BE2C (cell line): ENCODE measurements at regions not wholly inside any gene's neighbourhood (a gene's known extent, or its start where the extent isn't known, plus 50 kb on each side); places are given as distances from the start of the nearest gene placed in this dataset.

ENCODE experiments used
- DNase-seq: peaks from one replicate; pipeline ENCODE4 v3.0.0-alpha.2; 2020
- H3K27me3 ChIP-seq: fragments of 250-450 bp; sonication (Bioruptor Pico); 2 replicates; pipeline ENCODE4 v1.5.1; 2020; ENCODE audit warnings: mild to moderate bottlenecking
- H3K36me3 ChIP-seq: fragments of 250-450 bp; sonication (Bioruptor Pico); 2 replicates; pipeline ENCODE4 v1.5.1; 2020; ENCODE audit warnings: mild to moderate bottlenecking
- H3K4me1 ChIP-seq: fragments of 250-450 bp; sonication (Bioruptor Pico); 2 replicates; pipeline ENCODE4 v1.5.1; 2020
- H3K4me3 ChIP-seq: 2 replicates; pipeline ENCODE4 v1.5.1; 2011; ENCODE audit warnings: low read depth, low read length
- H3K9me3 ChIP-seq: fragments of 250-450 bp; sonication (Bioruptor Pico); 2 replicates; pipeline ENCODE4 v1.5.1; 2020
- CTCF ChIP-seq: IDR thresholded peaks from 2 replicates; pipeline ENCODE4 v1.5.1; 2012; ENCODE audit warnings: mild to moderate bottlenecking, low read depth, low read length

DNA sequence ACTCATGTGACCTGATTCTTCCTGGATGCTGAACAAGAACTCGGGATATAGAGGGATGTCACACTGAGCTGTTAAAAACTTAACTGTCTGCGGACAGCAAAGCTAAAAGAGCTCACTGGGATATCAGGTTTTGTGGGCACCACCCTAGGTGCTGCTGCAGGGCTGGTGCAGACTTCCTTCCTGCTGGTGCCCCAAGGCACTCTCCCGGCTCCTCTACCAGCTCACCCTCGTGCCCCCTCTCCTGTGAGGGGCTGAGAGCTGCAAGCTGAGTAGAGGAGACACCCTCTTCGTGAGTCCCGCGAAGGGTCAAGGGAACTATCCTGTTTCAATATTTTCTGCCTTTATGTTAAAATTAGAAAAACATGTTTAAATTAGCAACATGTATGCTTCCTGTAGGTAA is 1475.7 kb downstream of the EFNB2 start:
- Histone ChIP-seq H3K4me3 (no peak overlapping the region), H3K9me3 (no peaks in the 10 kb centered on the region), H3K4me1 (no peaks in the 10 kb centered on the region), H3K36me3 (no peaks in the 10 kb centered on the region), H3K27me3 (no peaks in the 10 kb centered on the region)
- DNase-seq: no peak
- TF ChIP-seq CTCF: no peak

- no peak for TF ChIP-seq CTCF
- no peaks in the 10 kb centered on the region for H3K4me1 ChIP-seq
- H3K4me3 ChIP-seq: no peak overlapping the region
- no peak for DNase-seq
- H3K36me3 ChIP-seq: no peaks in the 10 kb centered on the region
- no peaks in the 10 kb centered on the region for H3K9me3 ChIP-seq
- H3K27me3 ChIP-seq: no peaks in the 10 kb centered on the region
Observed at GRCh38 chr13:105058517-105058916, 1476.9 kb downstream of the EFNB2 start.

DNA sequence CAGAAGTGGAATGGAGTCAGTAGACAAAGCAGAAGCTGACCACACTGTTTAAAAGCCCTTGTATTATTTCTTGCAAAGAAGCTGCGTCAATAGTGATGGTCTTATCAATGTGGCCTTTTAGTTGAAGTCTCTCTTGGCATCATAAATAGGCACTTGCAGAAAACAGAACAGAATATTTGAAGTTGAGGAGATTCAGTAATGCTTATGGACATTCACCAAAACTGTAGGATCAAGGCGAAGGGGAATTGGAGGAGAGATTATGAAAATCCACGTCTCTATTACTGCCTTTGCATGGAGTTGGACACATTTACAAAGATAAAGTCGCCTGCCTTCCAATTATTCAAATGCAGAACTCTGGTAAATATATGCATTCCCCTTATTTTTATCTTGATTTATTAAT is 1482.8 kb downstream of the EFNB2 start:
- Histone ChIP-seq H3K27me3 (no peaks in the 10 kb centered on the region), H3K4me3 (no peak overlapping the region), H3K9me3 (no peaks in the 10 kb centered on the region), H3K4me1 (no peaks in the 10 kb centered on the region), H3K36me3 (no peaks in the 10 kb centered on the region)
- TF ChIP-seq CTCF: no peak
- DNase-seq: no peak

GRCh38 chr13:105050686-105051085 is 1484.8 kb downstream of the EFNB2 start:
- DNase-seq: no peak
- no peak for TF ChIP-seq CTCF
- H3K9me3 ChIP-seq: no peaks in the 10 kb centered on the region
- H3K4me1 ChIP-seq: no peaks in the 10 kb centered on the region
- H3K36me3 ChIP-seq: no peaks in the 10 kb centered on the region
- H3K27me3 ChIP-seq: no peaks in the 10 kb centered on the region
- H3K4me3 ChIP-seq: no peak overlapping the region

GRCh38 chr13:105048677-105049076 is 1486.8 kb downstream of the EFNB2 start:
- no peak for TF ChIP-seq CTCF
- H3K36me3 ChIP-seq: no peaks in the 10 kb centered on the region
- H3K27me3 ChIP-seq: no peaks in the 10 kb centered on the region
- no peaks in the 10 kb centered on the region for H3K9me3 ChIP-seq
- H3K4me3 ChIP-seq: no peak overlapping the region
- no peaks in the 10 kb centered on the region for H3K4me1 ChIP-seq
- DNase-seq: no peak

DNA sequence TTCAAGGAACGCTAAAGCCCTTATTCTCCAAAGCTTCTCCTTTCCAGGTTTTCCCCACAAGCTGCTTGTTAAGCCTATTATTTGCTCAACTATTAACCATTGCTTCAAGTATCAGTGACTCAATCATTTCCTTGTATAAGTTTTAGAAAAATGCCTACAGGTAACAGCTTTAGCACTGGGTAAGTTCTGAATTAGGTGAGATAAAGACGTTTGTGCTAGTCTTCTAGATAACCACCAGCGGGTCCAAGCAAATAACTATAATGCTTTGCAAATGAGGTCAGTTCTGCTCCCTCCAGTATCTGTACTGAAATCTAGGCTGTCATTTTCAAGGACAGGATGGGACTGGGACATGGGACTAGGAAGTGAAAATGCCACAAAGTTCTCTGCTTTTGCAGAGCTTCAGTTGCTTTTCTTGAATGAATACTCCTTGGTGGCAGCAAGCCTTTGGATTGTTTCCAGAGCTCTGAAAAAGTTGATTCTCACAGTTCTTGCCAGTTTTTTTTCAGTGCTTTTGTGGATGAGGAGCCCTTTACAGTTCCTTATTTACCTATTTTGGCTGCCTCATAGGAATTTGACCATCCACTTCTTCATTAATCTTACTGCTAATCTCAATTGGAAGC is 1487.7 kb downstream of the EFNB2 start:
- no peak for DNase-seq
- TF ChIP-seq CTCF: no peak
- H3K4me3 ChIP-seq: no peak overlapping the region
- H3K9me3 ChIP-seq: no peaks in the 10 kb centered on the region
- no peaks in the 10 kb centered on the region for H3K27me3 ChIP-seq
- H3K36me3 ChIP-seq: no peaks in the 10 kb centered on the region
- H3K4me1 ChIP-seq: no peaks in the 10 kb centered on the region
